Testis (tissue), 2 donors: ENCODE measurements at regions not wholly inside any gene's neighbourhood (a gene's known extent, or its start where the extent isn't known, plus 50 kb on each side); places are given as distances from the start of the nearest gene placed in this dataset.
"Not testable (repeated sequence)": the region's sequence is repeated elsewhere in the genome, so short reads cannot be mapped to it uniquely, and the experiment has no call there.

Experiments used
- DNase-seq: peaks from one replicate; pipeline ENCODE4 v3.0.0-alpha.2; 2019
- H3K27ac ChIP-seq, 2 donors: fragments of 200-600 bp; sonication (generic); one replicate each; pipeline ENCODE4 v1.5.1; 2019
- H3K27me3 ChIP-seq: fragments of 200-600 bp; sonication (generic); one replicate; pipeline ENCODE4 v1.5.1; 2019
- H3K36me3 ChIP-seq: fragments of 200-600 bp; sonication (generic); one replicate; pipeline ENCODE4 v1.5.1; 2017; ENCODE audit warnings: low read depth; ENCODE audit errors: missing control alignments
- H3K4me1 ChIP-seq: fragments of 200-600 bp; sonication (generic); one replicate; pipeline ENCODE4 v1.5.1; 2019
- H3K4me3 ChIP-seq, 2 donors: fragments of 200-600 bp; sonication (generic); one replicate each; pipeline ENCODE4 v1.5.1; 2017 to 2019
- H3K9me3 ChIP-seq: fragments of 200-600 bp; sonication (generic); one replicate; pipeline ENCODE4 v1.5.1; 2017
- POLR2A ChIP-seq: fragments of 450-650 bp; IDR thresholded peaks from one replicate; pipeline ENCODE4 v1.6.1; 2017; ENCODE audit warnings: antibody characterized with exemption, mild to moderate bottlenecking, moderate library complexity
- WGBS, 2 donors: methylation state at CpG; one replicate each; pipeline ENCODE4 v1.1.5; 2018; 5-methylcytosine and 5-hydroxymethylcytosine counted together
- intact Hi-C: fragments of 100-400 bp; cut with DNase I; formaldehyde crosslinking; loops from one replicate; pipeline ENCODE4 v1.15.1; 2023; ENCODE audit warnings: low total_unique reads
- TF ChIP-seq, protein P1 (sequence below), 3 experiments: fragments of 450-650 bp in 2 of 3; fragments of 200-600 bp in 1 of 3; sonication (generic) in 1 of 3; IDR thresholded peaks; one replicate each; pipeline ENCODE4 v1.5.1; 2016 to 2019; ENCODE audit warnings: antibody characterized with exemption in 3 of 3, mild to moderate bottlenecking in 2 of 3, moderate library complexity in 1 of 3

GRCh38 chr1:102531036-102531435, 534.3 kb upstream of the OLFM3 start:
- Histone ChIP-seq H3K36me3 (no peaks in the 10 kb centered on the region), H3K4me3 (no peak overlapping the region), H3K9me3 (no peaks in the 10 kb centered on the region), H3K27ac (no peak overlapping the region), H3K4me1 (no peaks in the 10 kb centered on the region), H3K27me3 (no peaks in the 10 kb centered on the region)
- TF ChIP-seq, protein P1, sequence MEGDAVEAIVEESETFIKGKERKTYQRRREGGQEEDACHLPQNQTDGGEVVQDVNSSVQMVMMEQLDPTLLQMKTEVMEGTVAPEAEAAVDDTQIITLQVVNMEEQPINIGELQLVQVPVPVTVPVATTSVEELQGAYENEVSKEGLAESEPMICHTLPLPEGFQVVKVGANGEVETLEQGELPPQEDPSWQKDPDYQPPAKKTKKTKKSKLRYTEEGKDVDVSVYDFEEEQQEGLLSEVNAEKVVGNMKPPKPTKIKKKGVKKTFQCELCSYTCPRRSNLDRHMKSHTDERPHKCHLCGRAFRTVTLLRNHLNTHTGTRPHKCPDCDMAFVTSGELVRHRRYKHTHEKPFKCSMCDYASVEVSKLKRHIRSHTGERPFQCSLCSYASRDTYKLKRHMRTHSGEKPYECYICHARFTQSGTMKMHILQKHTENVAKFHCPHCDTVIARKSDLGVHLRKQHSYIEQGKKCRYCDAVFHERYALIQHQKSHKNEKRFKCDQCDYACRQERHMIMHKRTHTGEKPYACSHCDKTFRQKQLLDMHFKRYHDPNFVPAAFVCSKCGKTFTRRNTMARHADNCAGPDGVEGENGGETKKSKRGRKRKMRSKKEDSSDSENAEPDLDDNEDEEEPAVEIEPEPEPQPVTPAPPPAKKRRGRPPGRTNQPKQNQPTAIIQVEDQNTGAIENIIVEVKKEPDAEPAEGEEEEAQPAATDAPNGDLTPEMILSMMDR (IDR thresholded peaks at IDR 0.05), result no peak
- TF ChIP-seq POLR2A, result no peak
- 81 to 92% methylated on average over 4 of the region's 4 CpGs for WGBS, 2 donors
- intact Hi-C loops, result no loop called here
- no peak for DNase-seq

DNA sequence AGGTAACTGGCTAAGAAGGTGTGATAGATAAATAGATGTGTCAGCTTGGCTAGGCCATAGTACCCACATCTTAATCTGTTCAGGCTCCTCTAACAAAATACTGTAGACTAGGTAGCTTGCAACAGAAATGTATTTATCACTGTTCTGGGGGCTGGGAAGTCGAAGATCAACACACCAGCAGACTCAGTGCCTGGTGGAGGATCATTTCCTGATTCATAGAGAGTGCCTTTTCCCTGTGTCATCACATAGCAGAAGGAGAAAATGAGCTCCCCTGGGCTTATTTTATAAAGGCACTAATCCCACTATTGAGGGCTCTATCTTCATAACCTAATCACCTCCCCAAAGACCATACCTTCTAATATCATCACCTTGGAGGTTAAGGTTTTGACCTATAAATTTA, 532.7 kb upstream of the OLFM3 start:
- no peak overlapping the region for H3K27ac ChIP-seq
- no peak for DNase-seq
- intact Hi-C loops, result no loop called here
- 75 to 100% methylated on average over 1 of the region's 1 CpG for WGBS, 2 donors
- no peaks in the 10 kb centered on the region for H3K36me3 ChIP-seq
- no peaks in the 10 kb centered on the region for H3K4me1 ChIP-seq
- no peak overlapping the region for H3K4me3 ChIP-seq
- TF ChIP-seq, protein P1 (IDR thresholded peaks at IDR 0.05), result no peak
- no peak for TF ChIP-seq POLR2A
- no peaks in the 10 kb centered on the region for H3K27me3 ChIP-seq
- H3K9me3 ChIP-seq, result no peaks in the 10 kb centered on the region

- DNase-seq, result no peak
- no peaks in the 10 kb centered on the region for H3K27me3 ChIP-seq
- no peaks in the 10 kb centered on the region for H3K4me1 ChIP-seq
- WGBS, 2 donors, result 39 to 45% methylated on average over 3 of the region's 3 CpGs
- H3K36me3 ChIP-seq, result no peaks in the 10 kb centered on the region
- intact Hi-C loops, result no loop called here
- no peaks in the 10 kb centered on the region for H3K9me3 ChIP-seq
- no peak overlapping the region for H3K4me3 ChIP-seq
- no peak for TF ChIP-seq POLR2A
- TF ChIP-seq, protein P1 (IDR thresholded peaks at IDR 0.05), result no peak
- no peak overlapping the region for H3K27ac ChIP-seq
Observed at GRCh38 chr1:102500758-102501157, 504.0 kb upstream of the OLFM3 start.

- no peak for TF ChIP-seq POLR2A
- TF ChIP-seq, protein P1 (IDR thresholded peaks at IDR 0.05), result no peak
Observed at GRCh38 chr1:102498929-102499328, 502.2 kb upstream of the OLFM3 start.

GRCh38 chr1:102497810-102498209, 501.1 kb upstream of the OLFM3 start:
- H3K27me3 ChIP-seq, intact Hi-C loops: not testable (repeated sequence)

More at GRCh38 chr1:102498929-102499328, 502.2 kb upstream of the OLFM3 start:
- Histone ChIP-seq H3K27me3 (no peaks in the 10 kb centered on the region), H3K4me3 (no peak overlapping the region), H3K4me1 (no peaks in the 10 kb centered on the region), H3K36me3 (no peaks in the 10 kb centered on the region), H3K9me3 (no peaks in the 10 kb centered on the region), H3K27ac (no peak overlapping the region)
- 75 to 85% methylated on average over 2 of the region's 2 CpGs for WGBS, 2 donors
- intact Hi-C loops, result no loop called here
- no peak for DNase-seq

More at GRCh38 chr1:102497810-102498209, 501.1 kb upstream of the OLFM3 start:
- DNase-seq, H3K4me1 ChIP-seq, H3K36me3 ChIP-seq, H3K27ac ChIP-seq, H3K4me3 ChIP-seq, H3K9me3 ChIP-seq: not testable (repeated sequence)
- WGBS, 2 donors, result 74 to 86% methylated on average over 3 of the region's 3 CpGs
